ENCODE measurements at regions not wholly inside any gene's neighbourhood (a gene's known extent, or its start where the extent isn't known, plus 50 kb on each side); places are given as distances from the start of the nearest gene placed in this dataset.

DNA sequence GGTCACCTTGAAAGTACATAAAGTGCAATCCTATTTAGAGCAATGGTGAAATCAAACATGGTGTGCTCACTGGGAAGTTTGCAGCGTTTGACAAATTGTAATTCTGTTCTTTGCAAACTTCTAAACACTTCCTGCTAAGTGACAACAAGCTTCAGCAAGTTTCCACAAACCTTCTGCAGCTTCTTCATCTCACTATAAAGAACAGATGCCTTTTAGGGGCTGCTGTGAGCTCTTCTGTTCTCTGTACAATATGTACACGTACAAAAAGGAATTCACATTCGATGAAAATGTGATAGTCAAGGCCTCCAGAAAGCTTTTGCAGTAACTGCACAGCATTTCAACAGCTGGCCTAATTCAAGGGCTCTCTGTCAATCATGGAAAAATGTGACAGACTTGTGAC is 543.1 kb downstream of the CETN3 start:
- TF ChIP-seq, protein P1, sequence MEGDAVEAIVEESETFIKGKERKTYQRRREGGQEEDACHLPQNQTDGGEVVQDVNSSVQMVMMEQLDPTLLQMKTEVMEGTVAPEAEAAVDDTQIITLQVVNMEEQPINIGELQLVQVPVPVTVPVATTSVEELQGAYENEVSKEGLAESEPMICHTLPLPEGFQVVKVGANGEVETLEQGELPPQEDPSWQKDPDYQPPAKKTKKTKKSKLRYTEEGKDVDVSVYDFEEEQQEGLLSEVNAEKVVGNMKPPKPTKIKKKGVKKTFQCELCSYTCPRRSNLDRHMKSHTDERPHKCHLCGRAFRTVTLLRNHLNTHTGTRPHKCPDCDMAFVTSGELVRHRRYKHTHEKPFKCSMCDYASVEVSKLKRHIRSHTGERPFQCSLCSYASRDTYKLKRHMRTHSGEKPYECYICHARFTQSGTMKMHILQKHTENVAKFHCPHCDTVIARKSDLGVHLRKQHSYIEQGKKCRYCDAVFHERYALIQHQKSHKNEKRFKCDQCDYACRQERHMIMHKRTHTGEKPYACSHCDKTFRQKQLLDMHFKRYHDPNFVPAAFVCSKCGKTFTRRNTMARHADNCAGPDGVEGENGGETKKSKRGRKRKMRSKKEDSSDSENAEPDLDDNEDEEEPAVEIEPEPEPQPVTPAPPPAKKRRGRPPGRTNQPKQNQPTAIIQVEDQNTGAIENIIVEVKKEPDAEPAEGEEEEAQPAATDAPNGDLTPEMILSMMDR (IDR thresholded peaks at IDR 0.05): no peak
- TF ChIP-seq POLR2A (IDR thresholded peaks at IDR 0.05): no peak
